ENCODE measurements at regions not wholly inside any gene's neighbourhood (a gene's known extent, or its start where the extent isn't known, plus 50 kb on each side); places are given as distances from the start of the nearest gene placed in this dataset.

GRCh38 chr6:163943607-163944385 is 529.3 kb downstream of the QKI start:
- TF ChIP-seq CTCF (IDR thresholded peaks at IDR 0.05; ENCODE audit: poor library complexity, severe bottlenecking) (no peak), POLR2AphosphoS5 (IDR thresholded peaks at IDR 0.05) (no peak), EZH2 (IDR thresholded peaks at IDR 0.05; ENCODE audit: borderline replicate concordance, insufficient read depth, low read length, poor library complexity, severe bottlenecking) (no peak), EP300 (conservative IDR thresholded peaks at IDR 0.05; ENCODE audit: poor library complexity, severe bottlenecking) (no peak), SMC3 (conservative IDR thresholded peaks at IDR 0.05; ENCODE audit: poor library complexity) (no peak), TAF1 (IDR thresholded peaks at IDR 0.05; ENCODE audit: low read depth) (no peak), MXI1 (conservative IDR thresholded peaks at IDR 0.05; ENCODE audit: poor library complexity, severe bottlenecking) (peak; percentile 5), RAD21 (conservative IDR thresholded peaks at IDR 0.05) (peak; percentile 45), REST (IDR thresholded peaks at IDR 0.05; ENCODE audit: borderline replicate concordance) (peak; percentile 58)

All from neural cell (in vitro differentiated cells).